Mesodermal cell (in vitro differentiated cells): ENCODE measurements at regions not wholly inside any gene's neighbourhood (a gene's known extent, or its start where the extent isn't known, plus 50 kb on each side); places are given as distances from the start of the nearest gene placed in this dataset.
"Not testable (repeated sequence)": the region's sequence is repeated elsewhere in the genome, so short reads cannot be mapped to it uniquely, and the experiment has no call there.

Experiments
- H3K27ac ChIP-seq: 2 replicates; pipeline ENCODE4 v1.7.0; 2013; ENCODE audit warnings: mild to moderate bottlenecking, low read depth, low read length, moderate library complexity; ENCODE audit not compliant: severe bottlenecking
- H3K36me3 ChIP-seq: 2 replicates; pipeline ENCODE4 v1.7.1; 2013; ENCODE audit warnings: mild to moderate bottlenecking, low read length, moderate library complexity; ENCODE audit not compliant: control insufficient read depth, insufficient read depth
- H3K4me1 ChIP-seq: one replicate; pipeline ENCODE4 v1.7.1; 2013; ENCODE audit warnings: mild to moderate bottlenecking, low read length; ENCODE audit not compliant: insufficient read depth, control insufficient read depth, poor library complexity, severe bottlenecking
- H3K4me3 ChIP-seq: 2 replicates; pipeline ENCODE4 v1.7.0; 2013; ENCODE audit warnings: low read length, control low read depth, mild to moderate bottlenecking; ENCODE audit not compliant: insufficient read depth, poor library complexity, severe bottlenecking; ENCODE audit errors: extremely low read depth
- H3K9me3 ChIP-seq: 2 replicates; pipeline ENCODE4 v1.7.1; 2013; ENCODE audit warnings: mild to moderate bottlenecking, low read length, moderate library complexity; ENCODE audit not compliant: control insufficient read depth
- WGBS, 2 experiments: methylation state at CpG; one replicate each; pipeline ENCODE4 v1.1.5; 2013; ENCODE audit warnings: missing lambda C conversion rate in 2 of 2; ENCODE audit not compliant: insufficient coverage in 2 of 2; 5-methylcytosine and 5-hydroxymethylcytosine counted together

DNA sequence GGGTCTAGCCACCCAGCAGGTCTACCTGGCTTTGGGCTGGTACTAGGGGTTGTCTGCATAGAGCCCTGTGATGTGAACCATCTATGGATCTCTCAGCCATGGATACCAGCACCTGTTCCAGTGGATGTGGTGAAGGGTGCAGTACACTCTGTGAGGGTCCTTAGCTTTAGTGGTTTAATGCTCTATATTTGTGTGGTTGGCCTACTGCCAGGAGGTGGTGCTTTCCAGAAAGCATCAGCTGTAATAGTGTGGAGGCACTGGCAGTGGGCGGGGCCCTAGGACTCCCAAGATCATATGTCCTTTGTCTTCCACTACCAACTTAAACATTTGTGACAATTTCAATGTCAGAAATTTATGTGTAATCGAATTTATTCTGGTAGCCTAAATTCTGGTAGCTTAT is 1065.1 kb downstream of the RPIA start:
- not testable (repeated sequence) for H3K4me3 ChIP-seq, H3K27ac ChIP-seq, H3K9me3 ChIP-seq, H3K4me1 ChIP-seq, H3K36me3 ChIP-seq
- WGBS, 2 experiments: no CpG with 5 or more reads among the region's 2 CpGs

GRCh38 chr2:89758332-89759026 is 1067.0 kb downstream of the RPIA start:
- not testable (repeated sequence) for H3K36me3 ChIP-seq, H3K4me1 ChIP-seq, H3K27ac ChIP-seq, H3K4me3 ChIP-seq
- WGBS, 2 experiments: 60 to 70% methylated on average over 9 to 10 of the region's 14 CpGs
- peaks cover 17% of the 10 kb centered on the region for H3K9me3 ChIP-seq

DNA sequence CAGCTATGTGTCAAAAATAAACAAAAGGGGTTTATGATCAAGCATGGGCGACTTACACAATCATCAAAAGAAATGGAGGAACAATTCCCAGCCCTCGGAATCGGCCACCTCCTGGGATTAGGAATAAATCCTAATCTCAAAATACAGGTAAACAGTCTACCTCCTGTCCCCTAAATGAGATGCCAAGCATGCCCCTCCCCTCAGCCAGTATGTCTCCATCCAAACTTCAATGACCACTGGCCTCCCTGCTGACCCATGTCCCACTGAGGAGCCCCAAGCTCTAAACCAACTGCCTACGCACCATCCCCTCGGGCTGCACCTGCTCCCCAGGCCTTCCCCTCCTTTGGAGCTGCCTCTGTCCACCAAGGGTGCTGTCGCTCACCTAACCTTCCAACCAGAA is 1069.3 kb downstream of the RPIA start:
- H3K9me3 ChIP-seq: peaks cover 33% of the 10 kb centered on the region
- WGBS, 2 experiments: 75 to 76% methylated on average over 3 of the region's 6 CpGs

GRCh38 chr2:89761171-89761570 is 1069.7 kb downstream of the RPIA start:
- not testable (repeated sequence) for H3K27ac ChIP-seq, H3K4me1 ChIP-seq, H3K36me3 ChIP-seq, H3K4me3 ChIP-seq
- WGBS, 2 experiments: 53 to 55% methylated on average over 2 of the region's 2 CpGs
- peaks cover 35% of the 10 kb centered on the region for H3K9me3 ChIP-seq

More for the DNA sequence above, 1069.3 kb downstream of the RPIA start:
- not testable (repeated sequence) for H3K27ac ChIP-seq, H3K36me3 ChIP-seq, H3K4me1 ChIP-seq, H3K4me3 ChIP-seq

DNA sequence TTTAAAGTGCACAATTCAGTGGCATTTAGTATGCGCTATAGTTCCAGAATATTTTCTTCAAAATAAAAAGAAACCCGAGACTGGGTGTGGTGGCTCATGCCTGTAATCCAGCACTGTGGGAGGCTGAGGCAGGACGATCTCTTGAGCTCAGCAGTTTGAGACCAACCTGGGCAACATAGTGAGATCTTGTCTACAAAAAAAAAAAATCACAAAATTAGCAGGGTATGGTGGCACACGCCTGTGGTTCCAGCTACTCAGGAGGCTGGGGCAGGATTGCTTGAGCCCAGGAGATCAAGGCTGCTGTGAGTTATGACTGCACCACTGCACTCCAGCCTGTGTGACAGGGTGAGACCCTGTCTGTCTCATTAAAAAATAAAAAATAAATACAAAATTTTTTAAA is 1070.4 kb downstream of the RPIA start:
- H3K4me3 ChIP-seq, H3K4me1 ChIP-seq, H3K36me3 ChIP-seq, H3K27ac ChIP-seq: not testable (repeated sequence)
- WGBS, 2 experiments: 77 to 90% methylated on average over 4 of the region's 4 CpGs
- H3K9me3 ChIP-seq: peaks cover 40% of the 10 kb centered on the region

DNA sequence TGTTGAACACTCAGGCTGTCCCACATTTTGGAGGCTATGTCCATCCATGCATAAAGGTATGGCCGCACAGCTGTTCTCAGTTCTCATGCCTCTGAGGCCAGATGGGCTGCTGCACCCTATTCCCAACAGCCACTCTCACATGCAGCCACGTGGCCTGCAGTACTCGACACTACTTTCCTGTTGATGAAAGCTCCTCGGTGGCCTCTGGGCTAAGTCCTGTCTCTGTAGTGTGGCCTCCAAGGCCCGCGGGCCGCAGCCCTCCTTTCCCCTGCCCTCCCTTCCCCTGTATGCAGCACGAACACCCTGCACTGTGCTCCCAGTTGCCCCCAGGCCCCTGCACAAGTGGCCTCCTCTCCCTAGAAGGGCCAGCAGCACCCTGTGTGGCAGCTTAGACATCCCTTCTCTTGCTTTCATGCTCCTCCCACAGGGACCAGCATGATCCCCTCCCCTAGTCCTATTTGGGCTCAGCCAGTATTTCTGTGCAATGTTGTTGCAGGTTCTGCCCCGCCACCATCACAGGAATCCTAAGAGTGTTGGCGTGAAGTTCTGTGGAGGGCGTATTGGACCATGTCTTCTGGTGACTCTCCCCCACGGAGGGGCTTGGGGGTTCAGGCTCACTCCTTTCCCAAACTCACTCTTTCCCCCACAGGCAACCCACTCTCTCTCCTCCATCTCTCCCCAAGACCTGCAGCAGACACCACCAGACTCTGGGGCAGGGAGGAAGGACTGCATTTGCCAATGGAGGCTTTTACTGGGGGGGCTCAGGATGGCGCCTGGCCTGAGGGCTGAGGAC is 1071.2 kb downstream of the RPIA start:
- not testable (repeated sequence) for H3K36me3 ChIP-seq, H3K4me3 ChIP-seq, H3K27ac ChIP-seq, H3K4me1 ChIP-seq
- H3K9me3 ChIP-seq: peaks cover 40% of the 10 kb centered on the region
- WGBS, 2 experiments: 84 to 92% methylated on average over 13 of the region's 13 CpGs

DNA sequence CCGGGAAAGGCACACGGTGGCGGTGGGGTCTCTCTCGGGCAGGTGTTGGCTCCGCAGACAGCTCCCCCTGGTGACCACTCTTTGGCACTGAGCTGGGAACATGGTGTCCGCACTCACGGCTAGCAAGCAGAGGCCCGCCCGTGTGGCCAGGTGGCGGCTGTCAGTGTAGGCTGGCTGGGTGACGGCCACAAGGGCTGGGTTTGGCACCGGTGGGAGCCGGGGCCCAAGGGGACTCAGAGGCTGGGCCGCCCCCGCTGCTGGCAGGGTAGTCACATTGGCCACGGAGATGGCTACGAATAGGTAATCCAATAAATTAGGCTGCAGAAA is 1071.7 kb downstream of the RPIA start:
- 67 to 71% methylated on average over 17 of the region's 17 CpGs for WGBS, 2 experiments
- Histone ChIP-seq H3K4me3 (no peak overlapping the region), H3K9me3 (peaks cover 40% of the 10 kb centered on the region), H3K36me3 (no peaks in the 10 kb centered on the region), H3K27ac (no peak overlapping the region), H3K4me1 (no peaks in the 10 kb centered on the region)

DNA sequence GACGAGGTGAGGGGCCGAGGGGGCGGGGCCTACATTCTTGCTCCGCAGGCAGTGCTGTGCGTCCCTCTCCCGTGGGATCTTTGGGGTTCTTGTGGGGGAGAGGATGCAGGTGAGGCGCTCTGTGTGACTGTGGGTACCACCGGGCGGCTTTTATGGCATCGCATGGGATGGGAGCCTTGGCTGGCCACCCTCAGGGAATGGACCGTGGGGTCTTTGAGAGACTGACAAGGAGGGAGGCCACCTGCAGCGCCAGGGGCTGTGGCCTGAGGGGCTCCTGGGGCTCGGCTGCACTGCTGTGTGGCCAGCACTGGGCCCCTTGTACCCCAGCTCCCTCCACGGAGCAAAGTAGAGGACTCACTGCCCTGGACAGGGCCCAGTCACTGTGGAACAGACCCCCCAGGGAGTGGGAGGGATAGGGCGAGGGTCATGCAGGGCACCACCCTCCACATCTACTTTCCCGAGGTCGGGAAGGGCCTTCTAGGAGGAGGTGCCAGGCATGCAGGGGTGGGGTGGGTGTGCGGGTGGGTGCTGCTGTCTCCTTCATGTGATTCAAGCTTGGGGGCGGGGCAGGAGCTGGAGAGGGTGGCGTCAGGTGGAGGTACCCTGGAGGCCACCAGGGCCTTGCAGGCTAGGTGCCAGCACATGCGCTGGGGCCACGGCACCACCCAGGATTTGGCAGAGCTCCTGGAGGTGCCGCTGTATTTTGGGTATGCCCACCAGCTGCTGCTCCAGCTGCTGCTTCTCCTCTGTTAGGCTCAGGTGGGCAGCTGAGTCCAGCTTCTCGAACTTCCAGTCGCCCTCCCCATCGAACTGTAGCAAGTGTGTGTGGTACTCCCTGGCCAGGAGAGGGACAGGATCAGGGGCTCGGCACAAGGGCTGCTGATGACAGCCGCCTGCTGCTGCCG is 1072.4 kb downstream of the RPIA start:
- no peak overlapping the region for H3K27ac ChIP-seq
- 83 to 87% methylated on average over 19 to 21 of the region's 29 CpGs for WGBS, 2 experiments
- no peaks in the 10 kb centered on the region for H3K36me3 ChIP-seq
- peaks cover 40% of the 10 kb centered on the region for H3K9me3 ChIP-seq
- H3K4me1 ChIP-seq: no peaks in the 10 kb centered on the region
- no peak overlapping the region for H3K4me3 ChIP-seq

DNA sequence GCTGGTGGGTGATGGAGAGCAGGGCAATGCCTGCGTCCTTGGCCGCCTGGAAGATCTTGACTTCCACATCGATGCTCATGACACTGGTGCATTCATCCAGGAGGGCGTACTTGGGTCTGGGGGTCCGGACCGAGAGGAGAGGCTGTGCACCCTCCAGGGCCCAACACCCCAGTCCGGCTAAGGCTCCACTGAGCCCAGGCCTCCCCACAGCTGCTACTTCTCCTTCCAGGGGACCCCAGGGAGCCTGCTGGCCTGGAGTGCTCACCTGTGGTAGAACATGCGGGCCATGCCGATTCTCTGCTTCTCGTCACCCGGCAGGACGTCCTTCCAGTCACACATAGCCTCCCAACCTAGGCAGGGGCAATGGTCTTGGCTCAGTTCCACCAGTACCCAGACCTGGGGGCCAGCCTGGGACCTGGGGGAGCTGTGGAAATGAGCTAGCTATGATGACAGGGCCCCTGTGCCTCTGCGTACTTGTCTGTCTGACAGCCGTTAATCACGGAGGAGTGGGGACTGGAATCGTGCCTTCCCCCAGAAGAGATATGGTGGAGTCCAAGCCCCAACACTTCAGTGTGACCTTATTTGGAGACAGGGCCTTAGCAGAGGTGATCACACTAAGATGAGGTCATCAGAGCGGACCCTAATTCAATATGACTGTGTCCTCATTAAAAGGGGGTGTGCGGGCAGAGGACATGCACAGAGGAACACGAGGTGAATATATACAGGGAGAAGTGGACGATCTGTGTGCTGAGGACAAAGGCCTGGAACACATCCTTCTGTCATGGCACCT is 1073.3 kb downstream of the RPIA start:
- 82 to 90% methylated on average over 20 of the region's 20 CpGs for WGBS, 2 experiments
- not testable (repeated sequence) for H3K4me3 ChIP-seq, H3K4me1 ChIP-seq, H3K27ac ChIP-seq, H3K36me3 ChIP-seq
- H3K9me3 ChIP-seq: peaks cover 40% of the 10 kb centered on the region

GRCh38 chr2:89765361-89765718 is 1073.9 kb downstream of the RPIA start:
- not testable (repeated sequence) for H3K27ac ChIP-seq, H3K4me3 ChIP-seq, H3K4me1 ChIP-seq, H3K36me3 ChIP-seq
- 80 to 90% methylated on average over 5 of the region's 5 CpGs for WGBS, 2 experiments
- peaks cover 36% of the 10 kb centered on the region for H3K9me3 ChIP-seq
